Ishikawa (cell line): ENCODE measurements at regions not wholly inside any gene's neighbourhood (a gene's known extent, or its start where the extent isn't known, plus 50 kb on each side); places are given as distances from the start of the nearest gene placed in this dataset.

Source experiments
- CEBPB ChIP-seq: IDR thresholded peaks from 2 replicates; pipeline ENCODE4 v1.6.1; 2012
- CREB1 ChIP-seq: IDR thresholded peaks from 2 replicates; pipeline ENCODE4 v1.6.1; 2012; ENCODE audit warnings: low read depth
- EGR1 ChIP-seq: IDR thresholded peaks from 2 replicates; pipeline ENCODE4 v1.6.1; 2012
- EP300 ChIP-seq: IDR thresholded peaks from 2 replicates; pipeline ENCODE4 v1.6.1; 2012; ENCODE audit warnings: borderline replicate concordance
- FOXM1 ChIP-seq: IDR thresholded peaks from 2 replicates; pipeline ENCODE4 v1.6.1; 2012; ENCODE audit warnings: low read depth, borderline replicate concordance
- MAX ChIP-seq: IDR thresholded peaks from 2 replicates; pipeline ENCODE4 v1.6.1; 2012
- NFIC ChIP-seq: IDR thresholded peaks from 2 replicates; pipeline ENCODE4 v1.6.1; 2012
- RAD21 ChIP-seq: IDR thresholded peaks from 2 replicates; pipeline ENCODE4 v1.6.1; 2012; ENCODE audit warnings: low read depth
- REST ChIP-seq: IDR thresholded peaks from 2 replicates; pipeline ENCODE4 v1.6.1; 2012; ENCODE audit warnings: low read depth, mild to moderate bottlenecking
- TAF1 ChIP-seq: IDR thresholded peaks from 2 replicates; pipeline ENCODE4 v1.6.1; 2012; ENCODE audit warnings: low read depth, mild to moderate bottlenecking
- TCF12 ChIP-seq: IDR thresholded peaks from 2 replicates; pipeline ENCODE4 v1.6.1; 2012; ENCODE audit warnings: low read depth
- TEAD4 ChIP-seq: IDR thresholded peaks from 2 replicates; pipeline ENCODE4 v1.6.1; 2012
- USF1 ChIP-seq: IDR thresholded peaks from 2 replicates; pipeline ENCODE4 v1.6.1; 2012
- YY1 ChIP-seq: IDR thresholded peaks from 2 replicates; pipeline ENCODE4 v1.6.1; 2012; ENCODE audit warnings: low read depth
- ZBTB7A ChIP-seq: IDR thresholded peaks from 2 replicates; pipeline ENCODE4 v1.6.1; 2012; ENCODE audit warnings: low read depth

- TF ChIP-seq REST, result no peak
- TF ChIP-seq YY1, result no peak
- no peak for TF ChIP-seq TAF1
- TF ChIP-seq NFIC, result no peak
- no peak for TF ChIP-seq RAD21
- TF ChIP-seq CEBPB, result no peak
- no peak for TF ChIP-seq FOXM1
- TF ChIP-seq MAX, result no peak
- TF ChIP-seq TEAD4, result no peak
- TF ChIP-seq USF1, result no peak
- TF ChIP-seq CREB1, result no peak
- TF ChIP-seq EGR1, result no peak
Observed at GRCh38 chr15:39400821-39401550, 179.9 kb upstream of the THBS1 start.

- no peak for TF ChIP-seq RAD21
- TF ChIP-seq REST, result no peak
- no peak for TF ChIP-seq TAF1
- no peak for TF ChIP-seq EP300
- no peak for TF ChIP-seq TEAD4
Observed at GRCh38 chr15:39403640-39404117, 177.2 kb upstream of the THBS1 start.

GRCh38 chr15:39404767-39405181, 176.1 kb upstream of the THBS1 start:
- TF ChIP-seq TCF12, result no peak
- TF ChIP-seq EP300, result no peak
- TF ChIP-seq CEBPB, result no peak
- TF ChIP-seq CREB1, result no peak
- TF ChIP-seq YY1, result no peak
- TF ChIP-seq FOXM1, result no peak
- no peak for TF ChIP-seq ZBTB7A
- no peak for TF ChIP-seq TAF1
- TF ChIP-seq TEAD4, result no peak
- no peak for TF ChIP-seq RAD21
- no peak for TF ChIP-seq MAX
- no peak for TF ChIP-seq EGR1
- TF ChIP-seq USF1, result no peak

- TF ChIP-seq TCF12 (no peak), RAD21 (no peak), TAF1 (no peak), YY1 (no peak)
Observed at GRCh38 chr15:39406485-39406884, 174.4 kb upstream of the THBS1 start.

GRCh38 chr15:39407116-39407515, 173.8 kb upstream of the THBS1 start:
- no peak for TF ChIP-seq CEBPB
- TF ChIP-seq ZBTB7A, result no peak
- no peak for TF ChIP-seq EGR1
- TF ChIP-seq YY1, result no peak
- no peak for TF ChIP-seq USF1
- no peak for TF ChIP-seq NFIC
- no peak for TF ChIP-seq MAX
- no peak for TF ChIP-seq TCF12
- TF ChIP-seq EP300, result no peak
- TF ChIP-seq REST, result no peak
- no peak for TF ChIP-seq RAD21
